DMS79 treated with DMSO at 0.1 percent for 48 hours (cell line): ENCODE measurements at regions not wholly inside any gene's neighbourhood (a gene's known extent, or its start where the extent isn't known, plus 50 kb on each side); places are given as distances from the start of the nearest gene placed in this dataset.
"Not testable (repeated sequence)": the region's sequence is repeated elsewhere in the genome, so short reads cannot be mapped to it uniquely, and the experiment has no call there.

Source experiments
- DNase-seq: peaks from one replicate; lab custom pipeline; 2025; lab: John Stamatoyannopoulos, UW

- DNase-seq = no peak
Observed at GRCh38 chr1:230476622-230477003, 50.5 kb upstream of the PGBD5 start.

- not testable (repeated sequence) for DNase-seq
Observed at GRCh38 chr1:230475856-230476621, 49.9 kb upstream of the PGBD5 start.
